Stimulated activated CD4-positive, alpha-beta T cell treated with anti-CD3 and anti-CD28 coated beads, Interleukin-12 subunit alpha, Interleukin-12 subunit beta, amount 100 ng/mL, for 4 hours (primary cell): ENCODE measurements at regions not wholly inside any gene's neighbourhood (a gene's known extent, or its start where the extent isn't known, plus 50 kb on each side); places are given as distances from the start of the nearest gene placed in this dataset.
"Not testable (repeated sequence)": the region's sequence is repeated elsewhere in the genome, so short reads cannot be mapped to it uniquely, and the experiment has no call there.

Experiments
- DNase-seq: peaks from one replicate; pipeline ENCODE4 v3.0.0-alpha.2; 2020

DNA sequence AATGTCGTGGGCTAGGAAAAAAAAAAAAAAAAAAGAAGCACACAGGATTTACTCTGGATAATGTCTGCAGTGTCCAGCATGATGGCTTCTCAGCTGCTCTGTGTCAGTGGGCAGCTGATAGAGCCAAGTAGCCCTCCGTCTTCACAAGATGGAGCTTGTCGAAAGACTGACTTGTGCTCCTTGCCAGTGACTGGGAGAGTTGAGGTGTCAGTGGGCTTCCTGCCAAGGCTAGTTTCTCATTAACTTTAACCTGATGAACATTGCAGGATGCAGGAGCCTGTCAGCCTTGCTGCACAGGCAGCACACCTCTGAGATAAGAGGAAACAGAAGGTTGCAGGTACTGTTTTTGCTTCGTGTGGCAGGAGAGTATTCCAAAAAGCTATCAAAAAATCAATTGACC, 171.4 kb upstream of the SGCD start:
- no peak for DNase-seq

DNA sequence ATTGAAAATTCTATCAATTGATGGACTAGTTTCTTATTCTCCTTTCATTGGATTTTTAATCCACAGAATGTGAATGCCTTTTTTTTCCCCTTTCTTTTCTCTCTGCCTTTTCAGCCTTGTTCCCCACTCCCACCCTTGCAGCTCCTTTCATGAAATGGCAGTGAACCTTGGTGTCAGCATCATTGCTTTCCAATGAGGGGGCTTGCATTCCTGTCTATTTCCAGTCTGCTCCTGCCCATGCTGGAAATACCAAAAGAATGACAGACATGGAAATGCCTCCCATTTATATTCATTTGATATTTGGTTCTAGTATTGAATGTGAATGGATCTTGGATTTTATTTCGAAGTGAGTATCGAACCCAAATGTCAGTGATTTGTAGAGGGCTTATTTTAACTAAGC, 162.7 kb upstream of the SGCD start:
- DNase-seq = no peak

DNA sequence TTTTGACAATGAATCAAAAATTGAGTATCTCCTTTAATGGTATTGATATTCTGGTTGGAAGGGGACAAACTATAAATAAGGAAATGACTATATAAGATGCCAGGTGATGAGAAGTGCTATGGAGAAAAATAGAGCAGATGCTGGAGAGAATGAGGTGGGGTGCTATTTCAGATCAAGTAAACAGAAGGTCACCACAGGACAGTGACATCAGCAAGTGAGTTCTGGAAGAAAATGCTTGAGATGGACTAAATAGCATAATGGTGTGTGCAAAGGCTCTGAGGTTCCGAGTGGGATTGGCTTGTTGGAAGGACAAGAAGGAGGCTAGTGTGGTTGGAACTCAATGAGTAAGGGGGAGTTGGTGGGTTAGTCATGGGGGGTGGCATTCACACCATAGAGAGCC, 157.5 kb upstream of the SGCD start:
- DNase-seq = no peak

- no peak for DNase-seq
Observed at GRCh38 chr5:156170351-156170961, 156.5 kb upstream of the SGCD start.

GRCh38 chr5:156174225-156174624, 152.7 kb upstream of the SGCD start:
- no peak for DNase-seq

DNA sequence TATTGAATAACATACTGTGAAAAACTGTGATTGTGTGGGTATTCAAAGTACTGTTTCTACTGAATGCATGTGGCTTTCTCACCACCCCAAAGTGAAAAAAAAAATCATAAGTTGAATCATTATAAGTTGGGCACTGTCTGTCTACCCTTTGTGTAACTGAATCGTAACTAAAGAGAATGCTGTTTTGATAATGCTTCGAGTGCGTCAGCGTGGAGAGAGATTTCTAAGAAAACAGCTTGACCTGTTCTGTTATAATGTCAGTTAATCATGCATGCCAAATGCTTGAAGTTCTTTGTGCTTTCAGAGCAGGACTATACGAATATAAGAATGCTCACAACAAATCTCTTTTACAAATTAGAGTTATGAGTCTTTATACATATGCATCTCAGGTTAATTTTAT, 148.8 kb upstream of the SGCD start:
- no peak for DNase-seq

DNA sequence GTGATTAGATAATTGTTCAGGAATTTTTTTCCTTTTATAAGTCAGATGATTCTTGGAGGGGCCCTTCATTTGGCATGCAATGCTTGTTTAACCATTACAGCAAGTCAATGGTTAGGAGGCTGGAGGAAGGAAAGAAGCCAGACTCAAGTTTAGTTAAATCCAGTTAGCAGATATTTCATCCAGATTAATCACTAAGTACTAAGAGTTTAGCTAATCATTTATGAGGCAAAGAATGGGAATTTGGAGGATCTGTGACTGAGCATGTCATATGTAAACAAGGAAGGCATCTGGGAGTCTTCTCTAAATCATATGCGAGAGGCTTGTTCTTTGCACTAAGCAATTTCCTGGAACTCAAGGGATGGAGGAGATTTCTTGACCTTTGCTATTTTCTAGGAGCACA, 145.3 kb upstream of the SGCD start:
- no peak for DNase-seq

GRCh38 chr5:156182174-156182967, 144.6 kb upstream of the SGCD start:
- DNase-seq = no peak

GRCh38 chr5:156186760-156187159, 140.2 kb upstream of the SGCD start:
- DNase-seq = no peak

GRCh38 chr5:156188016-156188415, 138.9 kb upstream of the SGCD start:
- DNase-seq = no peak

- no peak for DNase-seq
Observed at GRCh38 chr5:156189628-156190027, 137.3 kb upstream of the SGCD start.

GRCh38 chr5:156191547-156191946, 135.4 kb upstream of the SGCD start:
- DNase-seq = no peak

GRCh38 chr5:156197042-156197635, 129.8 kb upstream of the SGCD start:
- DNase-seq = no peak

DNA sequence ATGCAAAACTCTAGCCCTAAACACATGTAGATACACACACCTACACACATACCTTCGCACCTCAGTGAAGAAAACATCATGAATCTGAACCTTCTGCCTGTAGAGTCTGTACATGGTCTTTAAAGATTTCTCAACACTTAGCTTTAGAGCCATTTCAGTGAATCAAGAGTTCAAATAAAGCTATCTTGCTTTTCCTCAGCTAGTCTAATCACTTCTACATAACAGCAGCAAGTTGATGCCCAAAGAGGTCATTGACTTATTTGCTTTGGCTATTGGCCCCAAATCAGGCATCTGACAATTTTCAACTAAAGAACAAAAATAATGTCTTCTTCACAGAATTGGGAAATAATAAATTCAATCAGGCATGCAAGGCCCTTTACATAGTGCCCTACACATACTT, 127.9 kb upstream of the SGCD start:
- no peak for DNase-seq

DNA sequence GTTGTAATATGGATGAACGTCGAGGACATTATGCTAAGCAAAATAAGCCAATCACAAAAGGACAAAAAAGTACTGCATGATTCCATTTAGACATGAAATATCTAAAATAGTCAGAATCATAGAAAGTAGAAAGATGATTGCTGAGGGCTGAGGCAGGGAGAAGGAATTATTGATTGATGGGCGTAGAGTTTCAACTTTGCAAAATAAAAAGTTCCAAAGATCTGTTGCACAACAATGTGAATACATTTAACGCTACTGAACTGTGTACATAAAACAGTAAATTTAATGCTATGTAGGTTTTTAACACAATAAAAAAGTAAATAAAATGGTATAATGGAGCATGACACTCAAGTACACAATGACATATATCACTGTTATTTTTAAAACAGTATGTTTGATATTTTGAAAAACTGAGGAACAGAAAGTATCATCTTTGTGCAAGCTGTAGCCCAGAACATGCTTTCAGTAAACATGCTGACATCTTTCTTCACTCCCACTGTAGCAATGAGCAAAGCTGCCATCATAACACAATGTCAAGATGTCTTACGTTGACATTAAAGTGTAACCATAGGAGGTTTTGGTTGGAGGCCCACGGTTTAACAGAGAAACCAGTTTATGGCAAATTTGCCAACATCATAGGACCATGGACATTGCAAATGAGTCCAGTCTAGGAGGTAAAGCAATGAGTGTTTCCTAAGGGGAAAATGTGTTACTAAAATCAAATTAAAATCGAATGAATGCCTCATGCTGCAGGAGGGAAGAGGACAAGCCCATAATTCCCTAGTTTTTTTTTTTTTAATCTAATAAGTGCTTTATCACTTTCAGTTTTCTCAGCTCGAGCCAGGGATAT, 125.8 kb upstream of the SGCD start:
- no peak for DNase-seq

DNA sequence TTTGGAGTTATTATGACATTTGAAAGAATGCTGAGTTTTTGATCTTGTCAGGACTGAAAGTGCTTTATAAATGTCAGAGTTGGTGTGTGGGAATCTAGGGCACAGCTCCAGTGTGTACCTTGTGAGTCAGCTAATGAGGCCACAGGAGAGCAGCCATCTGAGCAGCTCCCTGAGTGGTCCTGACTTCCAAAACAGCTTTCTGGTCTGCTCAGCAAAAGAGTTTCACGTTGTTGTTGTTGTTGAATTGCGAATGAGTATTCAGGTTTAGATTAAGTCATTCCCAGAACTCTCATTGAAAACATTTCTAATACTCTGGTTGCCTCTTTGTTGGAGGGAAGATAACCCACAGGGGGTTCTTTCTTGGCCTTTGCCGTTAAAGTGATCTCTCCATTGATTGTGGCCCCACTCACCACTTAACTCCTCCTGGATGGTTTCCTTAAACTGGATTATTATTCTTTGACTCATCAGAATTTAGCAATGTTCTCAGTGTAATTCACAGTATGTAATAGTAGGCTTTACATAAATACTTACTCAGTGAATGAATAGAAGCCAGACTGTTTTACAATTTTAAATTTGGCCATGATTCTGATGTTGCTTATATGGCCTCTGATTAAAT, 125.1 kb upstream of the SGCD start:
- no peak for DNase-seq

DNA sequence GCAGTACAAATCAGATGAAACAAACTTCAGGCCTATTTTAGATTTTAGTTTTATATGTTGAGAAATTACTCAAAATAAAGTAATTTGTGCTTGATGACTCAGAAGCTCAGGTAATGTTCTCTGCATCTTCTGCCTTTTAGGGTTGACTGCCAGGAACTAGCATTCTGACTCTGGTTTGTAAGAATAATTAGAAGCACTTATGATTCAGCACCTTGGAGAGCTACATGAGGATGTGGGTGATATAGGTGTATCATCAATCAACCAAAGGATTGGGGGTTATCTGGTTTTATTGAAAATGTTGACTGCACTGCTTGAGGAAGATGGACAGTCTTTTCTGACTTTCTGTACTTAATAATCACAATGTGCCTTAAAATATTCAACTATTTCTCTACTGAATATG, 118.7 kb upstream of the SGCD start:
- DNase-seq = no peak

DNA sequence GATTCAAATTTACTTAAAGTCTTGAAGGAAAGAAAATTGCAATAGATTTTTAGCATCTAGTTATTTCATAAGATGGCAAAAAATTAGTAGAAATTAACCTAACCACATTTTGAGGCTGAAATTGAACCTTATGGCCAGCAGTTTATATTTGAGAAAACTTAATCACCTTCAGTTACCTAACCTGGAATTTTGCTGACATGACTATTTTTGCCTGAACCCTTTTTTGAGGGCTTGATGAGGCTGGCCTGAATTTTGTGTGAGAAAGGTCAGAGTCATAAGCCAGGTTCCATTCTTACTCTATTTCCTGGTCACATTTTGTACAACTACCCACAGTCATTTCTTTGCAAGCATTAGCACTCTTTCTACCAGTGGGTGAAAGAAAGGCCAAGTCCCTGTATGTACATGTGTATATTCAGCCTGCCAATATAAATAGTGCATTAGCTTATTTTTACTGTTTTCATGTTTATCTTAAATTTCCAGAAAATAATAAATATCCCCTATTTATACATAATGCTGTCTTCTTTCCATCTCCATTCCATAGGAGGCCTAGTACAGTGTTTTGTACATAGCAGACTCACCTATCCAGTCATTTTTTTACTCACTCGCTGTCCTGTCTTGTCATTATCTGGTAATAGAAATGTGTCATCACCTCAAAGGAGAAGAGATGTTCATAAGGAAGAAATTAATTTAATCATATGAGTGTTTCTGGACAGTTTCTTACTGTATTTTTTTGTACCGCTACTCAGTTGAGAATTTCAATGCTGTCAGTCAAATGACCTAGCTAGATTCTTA, 108.4 kb upstream of the SGCD start:
- no peak for DNase-seq

DNA sequence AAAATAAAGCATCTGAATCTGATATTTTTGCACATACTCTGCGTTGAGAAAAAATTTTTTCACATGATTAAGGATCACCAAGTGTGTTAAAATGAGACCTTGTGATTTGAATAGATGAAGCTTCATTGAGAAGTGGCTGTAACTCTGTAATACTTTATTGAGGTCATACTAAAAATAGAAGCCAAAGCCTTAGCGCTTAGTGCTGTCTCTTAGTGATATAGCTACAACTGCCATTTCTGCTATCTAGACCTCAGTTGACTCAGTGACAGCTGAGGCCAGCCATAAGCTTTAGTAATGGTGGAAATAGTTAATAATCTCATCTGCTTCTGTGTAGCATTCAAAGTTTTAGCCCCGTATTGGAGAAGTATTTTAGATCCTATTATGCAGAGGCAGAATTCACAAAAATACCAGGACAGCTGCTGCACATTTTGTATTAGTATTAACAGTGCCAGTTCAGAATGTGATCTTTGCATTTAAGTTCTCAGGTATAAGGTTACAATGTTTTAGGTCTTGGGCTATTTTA, 107.4 kb upstream of the SGCD start:
- DNase-seq = no peak

- DNase-seq = no peak
Observed at GRCh38 chr5:156221816-156222215, 105.1 kb upstream of the SGCD start.

- no peak for DNase-seq
Observed at GRCh38 chr5:156223547-156223946, 103.4 kb upstream of the SGCD start.

DNA sequence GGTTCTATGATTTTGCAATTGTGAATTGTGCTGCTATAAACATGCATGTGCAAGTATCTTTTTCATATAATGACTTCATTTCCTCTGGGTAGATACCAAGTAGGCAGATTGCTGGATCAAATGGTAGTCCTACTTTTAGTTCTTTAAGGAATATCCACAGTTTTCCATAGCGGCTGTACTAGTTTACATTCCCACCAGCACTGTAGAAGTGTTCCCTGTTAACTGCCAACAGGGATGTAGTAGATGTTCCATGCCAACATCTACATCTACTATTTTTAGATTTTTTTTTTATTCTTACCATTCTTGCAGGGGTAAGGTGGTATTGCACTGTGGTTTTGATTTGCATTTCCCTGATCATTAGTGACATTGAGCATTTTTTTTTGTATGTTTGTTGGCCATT, 100.5 kb upstream of the SGCD start:
- not testable (repeated sequence) for DNase-seq
